Thyroid gland (tissue), 4 donors: ENCODE measurements at regions not wholly inside any gene's neighbourhood (a gene's known extent, or its start where the extent isn't known, plus 50 kb on each side); places are given as distances from the start of the nearest gene placed in this dataset.

Source experiments
- POLR2A ChIP-seq, 2 donors: fragments of 450-650 bp; IDR thresholded peaks; one replicate each; pipeline ENCODE4 v1.6.1; 2017; ENCODE audit warnings: antibody characterized with exemption in 2 of 2, mild to moderate bottlenecking in 2 of 2, moderate library complexity in 1 of 2
- TF ChIP-seq, protein P1 (sequence below), 6 experiments: fragments of 200-600 bp in 3 of 6; fragments of 450-650 bp in 3 of 6; sonication (generic) in 3 of 6; IDR thresholded peaks; one replicate each; pipeline ENCODE4 v1.5.1; 2016 to 2019; ENCODE audit warnings: antibody characterized with exemption in 6 of 6, mild to moderate bottlenecking in 2 of 6, inconsistent platforms in 1 of 6, moderate library complexity in 1 of 6

DNA sequence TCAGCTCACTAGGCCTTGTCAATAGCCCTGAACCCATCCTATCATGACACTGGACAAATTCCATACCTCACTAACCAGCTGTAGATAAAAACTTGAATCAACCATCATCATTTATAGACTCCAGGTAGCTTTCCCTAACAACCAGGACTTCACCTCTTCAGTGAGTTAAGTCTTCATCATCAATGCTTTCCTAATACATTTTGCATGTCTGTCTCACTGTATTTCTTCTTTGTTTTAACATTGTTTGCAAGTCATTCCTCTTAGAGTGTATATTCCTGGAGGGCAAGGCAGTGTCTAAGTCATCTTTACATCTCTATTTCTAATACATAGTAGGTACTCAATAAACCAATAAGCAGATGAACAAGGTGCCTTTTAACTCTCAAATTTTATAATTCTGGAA lies 123.4 kb upstream of the RFC3 start:
- TF ChIP-seq, protein P1, sequence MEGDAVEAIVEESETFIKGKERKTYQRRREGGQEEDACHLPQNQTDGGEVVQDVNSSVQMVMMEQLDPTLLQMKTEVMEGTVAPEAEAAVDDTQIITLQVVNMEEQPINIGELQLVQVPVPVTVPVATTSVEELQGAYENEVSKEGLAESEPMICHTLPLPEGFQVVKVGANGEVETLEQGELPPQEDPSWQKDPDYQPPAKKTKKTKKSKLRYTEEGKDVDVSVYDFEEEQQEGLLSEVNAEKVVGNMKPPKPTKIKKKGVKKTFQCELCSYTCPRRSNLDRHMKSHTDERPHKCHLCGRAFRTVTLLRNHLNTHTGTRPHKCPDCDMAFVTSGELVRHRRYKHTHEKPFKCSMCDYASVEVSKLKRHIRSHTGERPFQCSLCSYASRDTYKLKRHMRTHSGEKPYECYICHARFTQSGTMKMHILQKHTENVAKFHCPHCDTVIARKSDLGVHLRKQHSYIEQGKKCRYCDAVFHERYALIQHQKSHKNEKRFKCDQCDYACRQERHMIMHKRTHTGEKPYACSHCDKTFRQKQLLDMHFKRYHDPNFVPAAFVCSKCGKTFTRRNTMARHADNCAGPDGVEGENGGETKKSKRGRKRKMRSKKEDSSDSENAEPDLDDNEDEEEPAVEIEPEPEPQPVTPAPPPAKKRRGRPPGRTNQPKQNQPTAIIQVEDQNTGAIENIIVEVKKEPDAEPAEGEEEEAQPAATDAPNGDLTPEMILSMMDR (IDR thresholded peaks at IDR 0.05), result no peak
- no peak for TF ChIP-seq POLR2A (IDR thresholded peaks at IDR 0.05)
